Peyer's patch (tissue), 4 donors: ENCODE measurements at regions not wholly inside any gene's neighbourhood (a gene's known extent, or its start where the extent isn't known, plus 50 kb on each side); places are given as distances from the start of the nearest gene placed in this dataset.

Source experiments
- DNase-seq, 3 donors: peaks; one replicate each; pipeline ENCODE4 v3.0.0-alpha.2; 2017 to 2019
- H3K27ac ChIP-seq, 4 donors: fragments of 200-600 bp; sonication (generic); one replicate each; pipeline ENCODE4 v1.5.1; 2016 to 2019
- H3K27me3 ChIP-seq, 2 donors: fragments of 200-600 bp; sonication (generic); one replicate each; pipeline ENCODE4 v1.5.1; 2019
- H3K36me3 ChIP-seq, 3 donors: fragments of 200-600 bp; sonication (generic); one replicate each; pipeline ENCODE4 v1.5.1; 2016 to 2019
- H3K4me1 ChIP-seq, 4 donors: fragments of 200-600 bp; sonication (generic); one replicate each; pipeline ENCODE4 v1.5.1; 2016 to 2019
- H3K4me3 ChIP-seq, 4 donors: fragments of 200-600 bp; sonication (generic); 1 replicate in 3 of 4; 2 replicates in 1 of 4; pipeline ENCODE4 v1.5.1; 2016 to 2019; ENCODE audit warnings: mild to moderate bottlenecking in 1 of 4
- H3K9me3 ChIP-seq, 4 donors: fragments of 200-600 bp; sonication (generic); one replicate each; pipeline ENCODE4 v1.5.1; 2016 to 2019; ENCODE audit warnings: mild to moderate bottlenecking in 1 of 4
- CTCF ChIP-seq, 6 experiments: fragments of 450-650 bp in 4 of 6; fragments of 200-600 bp in 2 of 6; sonication (generic) in 1 of 6; IDR thresholded peaks; one replicate each; pipeline ENCODE4 v1.5.1; 2017 to 2019; ENCODE audit warnings: antibody characterized with exemption in 6 of 6, mild to moderate bottlenecking in 3 of 6, moderate library complexity in 1 of 6
- POLR2A ChIP-seq, 2 donors: fragments of 450-650 bp; IDR thresholded peaks; one replicate each; pipeline ENCODE4 v1.5.1; 2017; ENCODE audit warnings: antibody characterized with exemption in 2 of 2, mild to moderate bottlenecking in 2 of 2, moderate library complexity in 2 of 2

- no peaks in the 10 kb centered on the region for H3K9me3 ChIP-seq
- no peak for DNase-seq
- H3K36me3 ChIP-seq: no peaks in the 10 kb centered on the region
- no peaks in the 10 kb centered on the region for H3K4me1 ChIP-seq
- TF ChIP-seq POLR2A (IDR thresholded peaks at IDR 0.05): no peak
- no peak for TF ChIP-seq CTCF (IDR thresholded peaks at IDR 0.05)
- H3K27ac ChIP-seq: no peak overlapping the region
- no peak overlapping the region for H3K4me3 ChIP-seq
- no peaks in the 10 kb centered on the region for H3K27me3 ChIP-seq
Observed at GRCh38 chr20:39453890-39454289, 491.7 kb downstream of the DHX35 start.

DNA sequence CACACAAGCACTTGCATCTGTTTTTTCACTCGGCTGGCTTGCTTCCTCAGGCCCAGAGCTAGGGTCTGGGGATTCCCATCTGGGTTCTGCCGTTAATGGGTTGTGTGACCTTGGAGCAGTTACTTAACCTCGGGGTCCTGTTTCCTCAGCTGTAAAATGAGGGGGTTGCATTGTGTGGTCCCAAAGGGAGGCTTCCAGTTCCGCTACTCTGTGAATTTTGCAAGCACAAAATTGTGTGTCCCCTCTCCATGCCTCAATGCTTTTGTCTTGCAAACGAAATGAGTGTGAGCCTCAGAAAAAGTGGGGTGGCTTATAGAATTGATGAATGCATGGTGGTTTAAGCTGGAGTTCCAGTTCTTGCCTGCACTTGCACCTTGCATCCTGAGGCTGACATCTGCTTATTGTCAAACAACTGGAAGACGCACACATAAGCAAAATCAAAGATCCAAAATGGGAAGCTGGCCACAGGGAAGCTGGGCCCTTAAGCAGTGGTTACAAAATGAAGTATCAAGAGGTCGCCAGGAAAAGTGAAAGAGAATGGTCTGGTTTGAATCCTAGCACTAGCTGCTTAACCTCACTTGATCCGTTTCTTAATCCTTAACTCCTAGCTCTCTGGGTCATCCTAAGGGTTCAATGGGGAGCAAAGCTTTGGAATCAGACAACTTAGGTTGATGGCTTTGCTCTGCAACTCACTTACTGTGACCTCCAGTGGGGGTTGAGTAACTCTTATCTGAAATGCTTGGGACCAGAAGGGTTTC, 490.6 kb downstream of the DHX35 start:
- H3K4me1 ChIP-seq: no peaks in the 10 kb centered on the region
- H3K27ac ChIP-seq: no peak overlapping the region
- TF ChIP-seq POLR2A (IDR thresholded peaks at IDR 0.05) (no peak), CTCF (IDR thresholded peaks at IDR 0.05) (no peak)
- DNase-seq: no peak
- H3K4me3 ChIP-seq: no peak overlapping the region
- no peaks in the 10 kb centered on the region for H3K27me3 ChIP-seq
- H3K36me3 ChIP-seq: no peaks in the 10 kb centered on the region
- H3K9me3 ChIP-seq: no peaks in the 10 kb centered on the region

DNA sequence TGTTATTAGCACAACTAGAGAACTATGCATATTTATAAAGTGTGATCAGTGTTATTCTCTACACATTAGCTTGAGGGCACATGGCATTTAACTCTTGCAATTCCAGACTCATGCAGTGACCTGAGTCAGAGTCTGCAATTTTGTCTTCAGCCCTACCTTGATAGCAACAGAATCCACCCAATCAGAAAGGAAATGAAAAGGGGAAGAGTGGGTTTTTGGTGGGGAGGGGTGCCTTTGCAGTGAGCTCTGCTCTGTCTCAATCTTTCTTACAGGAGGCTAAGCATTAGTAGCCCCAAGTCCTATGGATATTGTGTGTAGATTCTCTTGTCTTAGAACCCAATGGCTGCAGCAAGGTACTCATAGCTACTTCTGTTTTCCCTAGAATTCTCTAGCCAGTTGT, 489.2 kb downstream of the DHX35 start:
- Histone ChIP-seq H3K27ac (no peak overlapping the region), H3K9me3 (no peaks in the 10 kb centered on the region), H3K4me1 (no peaks in the 10 kb centered on the region), H3K36me3 (no peaks in the 10 kb centered on the region), H3K4me3 (no peak overlapping the region), H3K27me3 (no peaks in the 10 kb centered on the region)
- DNase-seq: no peak
- TF ChIP-seq CTCF (IDR thresholded peaks at IDR 0.05): no peak
- no peak for TF ChIP-seq POLR2A (IDR thresholded peaks at IDR 0.05)

DNA sequence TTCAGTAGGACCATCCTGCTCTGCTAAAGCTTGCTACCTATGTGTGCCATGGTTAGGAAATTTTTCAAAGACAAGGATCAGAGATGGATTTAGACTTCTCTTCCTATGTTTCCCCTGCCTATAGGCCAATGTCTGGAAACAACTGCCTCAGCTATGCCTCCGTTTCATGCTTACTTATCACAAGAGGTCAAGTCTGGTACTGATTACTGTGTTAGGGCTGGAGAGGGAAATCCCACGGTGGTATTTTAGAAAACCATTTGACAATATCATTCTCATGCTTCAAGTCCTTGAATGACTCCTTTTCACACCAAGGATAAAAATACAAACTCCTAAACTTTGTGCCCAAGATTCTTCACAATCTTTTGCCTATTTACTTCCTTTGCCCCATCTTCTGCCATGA, 484.3 kb downstream of the DHX35 start:
- no peaks in the 10 kb centered on the region for H3K4me1 ChIP-seq

GRCh38 chr20:39445095-39445494, 483.0 kb downstream of the DHX35 start:
- Histone ChIP-seq H3K36me3 (no peaks in the 10 kb centered on the region), H3K27me3 (no peaks in the 10 kb centered on the region), H3K4me1 (no peaks in the 10 kb centered on the region), H3K4me3 (no peak overlapping the region), H3K9me3 (no peaks in the 10 kb centered on the region), H3K27ac (no peak overlapping the region)
- DNase-seq: no peak
- TF ChIP-seq CTCF (IDR thresholded peaks at IDR 0.05): no peak
- no peak for TF ChIP-seq POLR2A (IDR thresholded peaks at IDR 0.05)

More for the DNA sequence above, 484.3 kb downstream of the DHX35 start:
- no peaks in the 10 kb centered on the region for H3K9me3 ChIP-seq
- TF ChIP-seq POLR2A (IDR thresholded peaks at IDR 0.05) (no peak), CTCF (IDR thresholded peaks at IDR 0.05) (no peak)
- no peaks in the 10 kb centered on the region for H3K36me3 ChIP-seq
- DNase-seq: no peak
- no peak overlapping the region for H3K27ac ChIP-seq
- no peaks in the 10 kb centered on the region for H3K27me3 ChIP-seq
- no peak overlapping the region for H3K4me3 ChIP-seq
